Liver (tissue), 8 donors: ENCODE measurements at regions not wholly inside any gene's neighbourhood (a gene's known extent, or its start where the extent isn't known, plus 50 kb on each side); places are given as distances from the start of the nearest gene placed in this dataset.

Experiments used
- DNase-seq: peaks from one replicate; pipeline ENCODE4 v3.0.0-alpha.2; 2017; ENCODE audit warnings: low spot score
- H3K27ac ChIP-seq, 2 donors: one replicate each; pipeline ENCODE4 v1.7.0; 2013; ENCODE audit warnings: inconsistent platforms in 2 of 2, low read length in 2 of 2, control low read depth in 1 of 2, low read depth in 1 of 2, mild to moderate bottlenecking in 1 of 2
- H3K27me3 ChIP-seq, 4 donors: one replicate each; pipeline versions ENCODE4 v1.6.1 to v1.7.0; 2013; ENCODE audit warnings: low read length in 3 of 4, inconsistent platforms in 1 of 4, mild to moderate bottlenecking in 1 of 4, moderate library complexity in 1 of 4; ENCODE audit not compliant: control insufficient read depth in 4 of 4, insufficient read depth in 4 of 4
- H3K36me3 ChIP-seq, 4 donors: one replicate each; pipeline versions ENCODE4 v1.6.1 to v1.7.0; 2013; ENCODE audit warnings: low read length in 3 of 4, mild to moderate bottlenecking in 3 of 4, low read depth in 1 of 4, moderate library complexity in 1 of 4; ENCODE audit not compliant: control insufficient read depth in 4 of 4, insufficient read depth in 3 of 4
- H3K4me1 ChIP-seq, 4 donors: one replicate each; pipeline versions ENCODE4 v1.6.1 to v1.7.0; 2013; ENCODE audit warnings: low read length in 3 of 4, mild to moderate bottlenecking in 3 of 4, moderate library complexity in 1 of 4; ENCODE audit not compliant: control insufficient read depth in 4 of 4, insufficient read depth in 4 of 4
- H3K4me3 ChIP-seq, 3 donors: one replicate each; pipeline versions ENCODE4 v1.6.1 to v1.7.0; 2013; ENCODE audit warnings: low read length in 3 of 3, control low read depth in 1 of 3, low read depth in 1 of 3, mild to moderate bottlenecking in 1 of 3
- H3K9ac ChIP-seq, 2 donors: one replicate each; pipeline ENCODE4 v1.7.0; 2013; ENCODE audit warnings: low read length in 2 of 2, mild to moderate bottlenecking in 2 of 2, moderate library complexity in 2 of 2, control low read depth in 1 of 2, low read depth in 1 of 2
- H3K9me3 ChIP-seq, 4 donors: one replicate each; pipeline versions ENCODE4 v1.6.1 to v1.7.0; 2013; ENCODE audit warnings: low read length in 3 of 4; ENCODE audit not compliant: control insufficient read depth in 4 of 4
- CTCF ChIP-seq: fragments of 150-350 bp; IDR thresholded peaks from 2 replicates; pipeline ENCODE4 v1.5.1; 2017; ENCODE audit warnings: improper control_type of control experiment, low read depth, low read length; ENCODE audit not compliant: missing input control
- EGR1 ChIP-seq, 2 donors: IDR thresholded peaks; 2 replicates each; pipeline ENCODE4 v1.6.1; 2016 to 2018; ENCODE audit warnings: antibody characterized with exemption in 2 of 2, low read depth in 2 of 2
- FOXA1 ChIP-seq: IDR thresholded peaks from 2 replicates; pipeline ENCODE4 v1.6.1; 2016; ENCODE audit warnings: antibody characterized with exemption
- GABPA ChIP-seq, 2 donors: IDR thresholded peaks in 1 of 2; conservative IDR thresholded peaks in 1 of 2; 2 replicates each; pipeline ENCODE4 v1.6.1; 2016; ENCODE audit warnings: antibody characterized with exemption in 2 of 2, mild to moderate bottlenecking in 1 of 2, moderate library complexity in 1 of 2
- HNF4A ChIP-seq, 2 donors: conservative IDR thresholded peaks; 2 replicates each; pipeline ENCODE4 v1.6.1; 2016; ENCODE audit warnings: antibody characterized with exemption in 2 of 2, mild to moderate bottlenecking in 2 of 2
- HNF4G ChIP-seq: IDR thresholded peaks from 2 replicates; pipeline ENCODE4 v1.6.1; 2016; ENCODE audit warnings: antibody characterized with exemption
- MAX ChIP-seq: IDR thresholded peaks from 2 replicates; pipeline ENCODE4 v1.6.1; 2016; ENCODE audit warnings: antibody characterized with exemption
- NR2F2 ChIP-seq: IDR thresholded peaks from 2 replicates; pipeline ENCODE4 v1.6.1; 2016; ENCODE audit warnings: antibody characterized with exemption
- RAD21 ChIP-seq, 2 donors: IDR thresholded peaks; 2 replicates each; pipeline ENCODE4 v1.6.1; 2016; ENCODE audit warnings: antibody characterized with exemption in 2 of 2, mild to moderate bottlenecking in 2 of 2
- REST ChIP-seq: IDR thresholded peaks from 2 replicates; pipeline ENCODE4 v1.6.1; 2016; ENCODE audit warnings: antibody characterized with exemption, mild to moderate bottlenecking
- RXRA ChIP-seq, 2 donors: IDR thresholded peaks; 2 replicates each; pipeline ENCODE4 v1.6.1; 2017 to 2018; ENCODE audit warnings: antibody characterized with exemption in 2 of 2, mild to moderate bottlenecking in 1 of 2
- SP1 ChIP-seq: IDR thresholded peaks from 2 replicates; pipeline ENCODE4 v1.6.1; 2018; ENCODE audit warnings: antibody characterized with exemption, mild to moderate bottlenecking
- TAF1 ChIP-seq: conservative IDR thresholded peaks from 2 replicates; pipeline ENCODE4 v1.6.1; 2016; ENCODE audit warnings: antibody characterized with exemption, mild to moderate bottlenecking
- YY1 ChIP-seq: IDR thresholded peaks from 2 replicates; pipeline ENCODE4 v1.6.1; 2016; ENCODE audit warnings: antibody characterized with exemption, mild to moderate bottlenecking
- ZBTB33 ChIP-seq: IDR thresholded peaks from 2 replicates; pipeline ENCODE4 v1.6.1; 2016; ENCODE audit warnings: antibody characterized with exemption
- WGBS: extraction: QIAGEN DNeasy Blood & Tissue Kit; methylation state at CpG from one replicate; pipeline ENCODE4 v1.1.7; 2013; 5-methylcytosine and 5-hydroxymethylcytosine counted together
- donor health status: healthy.
- donor health status: healthy.
- donor health status: healthy.
- donor health status: healthy.
- donor health status: healthy.

- no peak for TF ChIP-seq HNF4A (conservative IDR thresholded peaks at IDR 0.05)
- no peak for TF ChIP-seq ZBTB33
- Histone ChIP-seq H3K4me1 (no peaks in the 10 kb centered on the region), H3K27me3 (no peaks in the 10 kb centered on the region), H3K4me3 (no peak overlapping the region), H3K27ac (no peak overlapping the region), H3K36me3 (no peaks in the 10 kb centered on the region), H3K9ac (no peak overlapping the region), H3K9me3 (no peaks in the 10 kb centered on the region)
- DNase-seq = no peak
- WGBS = 78% methylated on average over 2 of the region's 2 CpGs
Observed at GRCh38 chr3:104868291-104868690, 498.4 kb upstream of the ALCAM start.

- Histone ChIP-seq H3K9me3 (no peaks in the 10 kb centered on the region), H3K4me1 (no peaks in the 10 kb centered on the region), H3K36me3 (no peaks in the 10 kb centered on the region), H3K4me3 (no peak overlapping the region), H3K27me3 (peaks cover 0 to 3% (median 0%) of the 10 kb centered on the region in 4 donors), H3K9ac (no peak overlapping the region), H3K27ac (no peak overlapping the region)
- DNase-seq = no peak
- 85% methylated on average over 1 of the region's 1 CpG for WGBS
- TF ChIP-seq TAF1 (no peak), EGR1 (IDR thresholded peaks at IDR 0.05; ENCODE audit: low read depth in 2 of 2) (no peak), GABPA (IDR thresholded peaks at IDR 0.05 in 1 of 2, conservative IDR thresholded peaks at IDR 0.05 in 1 of 2) (no peak), HNF4A (conservative IDR thresholded peaks at IDR 0.05) (no peak), ZBTB33 (no peak)
Observed at GRCh38 chr3:104870276-104870675, 496.4 kb upstream of the ALCAM start.

- 92% methylated on average over 1 of the region's 1 CpG for WGBS
- peaks cover 0 to 3% (median 0%) of the 10 kb centered on the region in 4 donors for H3K27me3 ChIP-seq
- H3K9me3 ChIP-seq = no peaks in the 10 kb centered on the region
- no peak overlapping the region for H3K4me3 ChIP-seq
- H3K4me1 ChIP-seq = no peaks in the 10 kb centered on the region
- DNase-seq = no peak
- no peak overlapping the region for H3K27ac ChIP-seq
- no peaks in the 10 kb centered on the region for H3K36me3 ChIP-seq
- no peak overlapping the region for H3K9ac ChIP-seq
- no peak for TF ChIP-seq HNF4A (conservative IDR thresholded peaks at IDR 0.05)
- no peak for TF ChIP-seq HNF4G
- no peak for TF ChIP-seq MAX
- no peak for TF ChIP-seq NR2F2
- no peak for TF ChIP-seq RXRA (IDR thresholded peaks at IDR 0.05)
- no peak for TF ChIP-seq SP1
- TF ChIP-seq GABPA (IDR thresholded peaks at IDR 0.05 in 1 of 2, conservative IDR thresholded peaks at IDR 0.05 in 1 of 2) = no peak
- no peak for TF ChIP-seq ZBTB33
- no peak for TF ChIP-seq FOXA1
- TF ChIP-seq EGR1 (IDR thresholded peaks at IDR 0.05; ENCODE audit: low read depth in 2 of 2) = no peak
- TF ChIP-seq REST = no peak
- TF ChIP-seq CTCF = no peak
- no peak for TF ChIP-seq YY1
- TF ChIP-seq RAD21 (IDR thresholded peaks at IDR 0.05) = no peak
Observed at GRCh38 chr3:104873331-104873730, 493.4 kb upstream of the ALCAM start.
